Pulmonary artery endothelial cell (primary cell): ENCODE measurements at regions not wholly inside any gene's neighbourhood (a gene's known extent, or its start where the extent isn't known, plus 50 kb on each side); places are given as distances from the start of the nearest gene placed in this dataset.
"Not testable (repeated sequence)": the region's sequence is repeated elsewhere in the genome, so short reads cannot be mapped to it uniquely, and the experiment has no call there.

Experiments used
- DNase-seq: peaks from one replicate; pipeline ENCODE4 v3.0.0-alpha.2; 2011; ENCODE audit warnings: low read depth, low spot score

DNA sequence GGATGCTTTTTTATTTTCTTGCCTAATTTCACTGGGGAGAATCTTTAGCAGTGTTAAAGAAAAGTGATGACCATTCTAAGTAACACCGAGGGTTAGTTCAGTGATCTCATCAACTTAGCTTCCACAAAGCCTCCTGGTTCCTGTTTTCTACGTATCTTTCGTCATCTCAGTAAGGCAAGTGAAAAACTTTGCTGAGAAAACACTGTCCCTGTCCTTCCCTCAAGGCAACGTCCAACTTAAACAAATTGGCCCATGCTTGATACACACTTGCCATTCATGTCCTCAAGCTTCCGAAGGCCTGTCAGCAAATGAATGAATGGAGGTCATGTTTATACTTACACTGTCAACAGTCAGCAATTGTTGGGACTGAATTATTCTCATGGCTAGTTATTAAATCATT lies 350.4 kb upstream of the NT5C1B start:
- not testable (repeated sequence) for DNase-seq

DNA sequence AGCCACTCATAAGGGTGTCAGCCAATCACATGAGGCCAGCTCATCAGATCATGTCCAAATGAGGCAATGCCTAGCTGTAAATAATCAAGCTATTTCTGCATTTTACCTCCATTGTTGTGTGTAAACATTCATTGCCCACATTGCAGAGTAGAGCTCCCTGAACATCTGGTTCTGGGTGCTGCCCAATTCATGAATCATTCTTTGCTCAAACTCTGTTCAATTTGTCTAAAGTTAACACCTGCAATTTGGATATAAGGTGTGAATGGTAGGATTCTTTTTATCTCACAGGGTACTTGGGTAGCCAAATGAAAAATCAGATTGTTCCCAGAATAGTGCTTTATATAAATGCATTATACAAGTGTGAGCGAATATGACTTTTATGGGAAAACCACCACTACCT lies 345.5 kb upstream of the NT5C1B start:
- no peak for DNase-seq

DNA sequence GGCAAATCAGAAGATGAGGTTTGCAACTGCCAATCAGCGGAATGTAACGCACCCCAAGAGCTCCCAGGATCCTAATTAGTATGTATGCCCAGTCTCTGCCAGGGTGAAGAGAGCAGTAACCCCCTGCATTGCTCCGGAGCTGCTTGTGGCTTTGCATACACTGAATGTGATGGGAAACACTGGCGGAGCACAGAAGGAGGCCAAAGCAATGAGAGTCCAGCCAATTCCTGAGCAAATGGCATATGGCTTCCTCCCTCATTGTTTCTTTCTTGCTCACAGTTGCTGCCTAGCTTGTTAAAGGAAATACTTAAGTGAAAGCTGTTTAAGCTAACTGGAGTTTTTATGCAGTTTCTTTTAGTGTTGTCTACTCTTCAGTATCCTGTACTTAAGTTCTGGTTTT lies 343.5 kb upstream of the NT5C1B start:
- DNase-seq = no peak

GRCh38 chr2:18930971-18931370 lies 341.6 kb upstream of the NT5C1B start:
- DNase-seq = no peak

DNA sequence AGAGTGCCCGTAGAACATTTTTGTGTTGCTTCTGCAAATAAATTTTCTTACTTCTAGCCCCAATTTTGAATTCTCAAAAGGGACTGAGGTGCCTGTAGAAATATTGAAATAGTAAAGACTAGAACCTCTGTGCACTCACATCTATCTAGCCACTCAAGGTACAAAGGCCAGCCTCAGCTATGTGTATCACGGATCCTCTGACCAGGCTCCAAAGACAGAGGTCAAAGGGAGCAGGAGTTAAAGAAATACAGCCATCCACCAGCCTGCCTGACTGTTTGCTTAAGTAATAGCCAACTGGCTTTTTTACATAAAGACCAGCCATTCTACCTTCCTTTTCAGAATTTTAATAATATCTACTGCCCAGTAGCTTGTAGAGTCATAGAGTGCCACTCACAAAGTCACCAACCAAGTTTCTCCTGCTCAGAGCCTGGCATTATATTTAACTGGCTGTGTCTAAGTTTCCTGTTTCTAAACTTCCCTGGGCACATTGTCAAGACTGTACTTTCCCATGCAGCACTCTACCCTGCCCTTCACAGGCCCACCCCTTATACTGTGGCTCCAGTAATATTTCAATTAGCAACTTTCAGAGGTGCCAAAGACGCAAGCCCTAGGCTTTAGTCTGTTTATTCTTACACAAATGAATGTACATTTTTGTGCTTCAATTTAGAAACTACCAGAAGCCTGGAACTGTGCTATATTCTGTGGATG lies 338.3 kb upstream of the NT5C1B start:
- DNase-seq = no peak

GRCh38 chr2:18926631-18927524 lies 337.5 kb upstream of the NT5C1B start:
- DNase-seq = no peak

DNA sequence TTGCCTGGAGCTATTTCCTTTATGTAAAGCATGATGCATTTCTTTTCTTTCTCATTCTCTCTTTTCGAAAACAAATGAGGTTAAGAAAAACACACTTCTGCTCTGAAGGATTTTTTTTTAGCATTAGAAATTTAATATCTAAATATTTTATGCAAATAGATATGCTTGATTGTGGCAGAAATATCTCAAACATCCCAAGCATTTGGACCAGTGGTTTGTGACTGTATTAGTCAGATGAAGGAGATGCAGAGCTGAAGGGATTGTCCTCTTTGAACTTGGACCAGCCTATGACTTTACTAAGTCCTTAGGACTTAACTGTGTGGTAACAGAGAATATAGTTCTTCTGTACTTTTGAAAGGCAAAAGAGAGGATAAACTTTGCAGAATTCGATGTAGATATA lies 335.9 kb upstream of the NT5C1B start:
- no peak for DNase-seq

DNA sequence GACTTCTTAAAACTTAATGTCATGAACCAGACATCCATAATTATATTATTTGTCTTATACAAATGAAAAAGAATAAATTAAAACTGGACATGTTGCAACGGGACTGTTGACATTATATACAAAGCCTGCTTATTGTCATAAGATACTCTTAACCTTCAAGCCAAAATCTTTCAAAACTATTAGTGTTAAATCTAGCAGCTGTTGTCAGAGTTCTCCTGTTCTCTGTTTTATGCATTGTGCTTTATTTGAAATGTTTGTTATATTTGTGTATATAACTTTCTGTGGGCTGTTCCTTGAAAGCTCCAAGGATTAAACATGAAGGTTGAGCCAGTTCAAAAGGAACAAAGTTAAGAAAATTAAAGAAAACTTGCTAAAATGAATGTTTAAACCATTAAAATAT lies 335.5 kb upstream of the NT5C1B start:
- no peak for DNase-seq

DNA sequence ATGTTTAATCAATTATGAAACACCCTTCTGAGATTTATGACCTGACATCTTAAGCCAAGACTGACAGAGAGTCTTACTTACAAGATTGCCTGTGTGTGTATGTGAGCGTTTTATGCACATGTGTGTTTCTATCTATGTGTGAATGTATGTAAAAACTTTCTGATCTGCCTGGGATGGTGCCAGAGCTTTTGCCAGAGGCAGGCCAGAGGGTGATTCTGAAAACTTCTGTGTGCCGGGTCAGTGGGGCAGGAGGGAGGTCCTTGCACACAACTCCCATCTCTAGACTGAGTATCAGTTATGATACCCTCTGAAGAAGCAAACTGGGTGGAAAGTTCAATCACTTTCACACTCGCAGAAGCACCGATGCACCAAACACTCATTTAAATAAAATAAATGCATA lies 335.0 kb upstream of the NT5C1B start:
- no peak for DNase-seq

DNA sequence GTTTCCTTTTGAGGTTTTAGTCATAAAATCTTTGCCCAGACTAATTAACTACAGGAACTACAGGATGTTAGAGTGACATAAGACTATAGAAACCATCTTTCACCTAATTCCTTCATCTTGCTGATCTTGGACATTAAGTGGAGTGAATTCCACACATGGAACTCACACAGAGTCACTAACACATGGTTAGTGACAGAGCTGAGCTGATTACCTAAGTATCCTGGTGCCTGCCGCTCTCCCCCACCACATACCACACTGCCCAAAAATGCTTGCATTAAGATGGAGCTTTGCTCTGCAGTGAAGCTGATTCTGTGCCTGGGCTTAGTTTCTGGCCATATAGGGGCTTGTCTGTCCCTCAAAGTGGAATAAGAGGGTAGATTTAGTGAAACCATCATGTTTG lies 332.9 kb upstream of the NT5C1B start:
- no peak for DNase-seq

DNA sequence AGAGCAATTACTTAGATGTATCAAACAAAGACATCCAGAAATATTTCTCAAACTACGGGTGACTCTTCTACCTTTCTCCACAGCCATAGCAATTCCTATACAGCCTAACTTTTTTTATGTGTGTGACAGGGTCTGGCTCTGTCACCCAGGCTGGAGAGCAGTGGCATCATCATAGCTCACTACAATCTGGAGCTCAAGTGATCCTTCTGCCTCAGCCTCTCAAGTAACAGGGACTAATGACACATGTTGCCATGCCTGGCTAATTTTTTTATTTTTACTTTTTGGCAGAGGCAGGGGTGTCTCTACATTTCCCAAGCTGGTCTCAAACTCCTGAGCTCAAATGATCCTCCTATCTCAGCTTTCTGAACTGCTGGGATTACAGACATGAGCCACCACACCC lies 328.9 kb upstream of the NT5C1B start:
- no peak for DNase-seq

GRCh38 chr2:18915227-18915626 lies 325.9 kb upstream of the NT5C1B start:
- no peak for DNase-seq

- no peak for DNase-seq
These were observed 324.1 kb upstream of the NT5C1B start for GRCh38 chr2:18913512-18913911.

DNA sequence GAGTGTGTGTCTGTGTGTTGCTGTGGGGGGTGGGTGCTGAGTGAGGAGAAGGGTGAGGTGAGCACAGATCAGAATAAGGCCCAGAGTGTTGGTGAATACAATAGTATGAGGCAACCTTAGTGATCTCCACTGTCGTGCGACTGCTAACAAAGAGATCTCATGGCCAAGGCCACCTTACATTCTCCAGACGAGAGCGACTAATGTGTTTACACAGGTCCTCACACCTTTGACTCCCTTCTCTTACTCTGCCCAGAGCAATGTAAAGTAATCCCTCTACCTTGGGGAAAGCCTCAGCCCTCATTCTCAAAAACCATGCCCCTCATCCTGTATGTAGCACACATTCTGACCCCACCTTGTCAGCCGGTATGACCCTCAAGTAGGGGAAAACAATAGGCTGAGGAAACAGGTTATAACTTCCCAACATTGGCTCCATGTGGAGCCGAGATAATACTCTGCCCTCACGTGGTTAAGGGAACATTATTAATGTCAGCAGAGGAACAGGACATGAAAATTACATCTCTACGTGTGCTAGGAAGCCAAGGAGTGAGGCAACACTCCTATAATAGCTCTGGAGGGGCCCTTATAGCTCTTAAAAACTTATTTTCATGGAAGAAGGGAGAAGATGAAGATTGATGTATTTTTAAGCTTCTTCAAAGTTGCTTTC lies 323.0 kb upstream of the NT5C1B start:
- DNase-seq = no peak

DNA sequence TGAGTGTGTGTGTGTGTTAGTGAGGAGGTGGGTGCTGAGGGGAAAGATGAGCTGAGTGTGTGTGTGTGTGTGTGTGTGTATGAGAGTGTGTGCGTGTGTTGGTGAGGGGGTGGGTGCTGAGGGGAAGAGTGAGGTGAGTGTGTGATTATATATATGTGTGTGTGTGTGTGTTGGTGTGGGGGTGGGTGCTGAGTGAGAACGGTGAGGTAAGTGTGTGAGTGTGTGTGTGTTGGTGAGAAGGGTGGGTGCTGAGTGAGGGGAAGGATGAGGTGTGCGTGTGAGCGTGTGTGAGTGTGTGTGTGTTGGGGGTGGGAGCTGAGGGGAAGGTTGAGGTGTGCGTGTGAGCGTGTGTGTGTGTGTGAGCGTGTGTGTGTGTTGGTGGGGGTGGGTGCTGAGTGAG lies 322.0 kb upstream of the NT5C1B start:
- no peak for DNase-seq

- no peak for DNase-seq
These were observed 321.5 kb upstream of the NT5C1B start for GRCh38 chr2:18910843-18911242.

- no peak for DNase-seq
These were observed 318.6 kb upstream of the NT5C1B start for GRCh38 chr2:18907937-18908336.

GRCh38 chr2:18907508-18907907 lies 318.1 kb upstream of the NT5C1B start:
- DNase-seq = no peak

- DNase-seq = no peak
These were observed 314.4 kb upstream of the NT5C1B start for GRCh38 chr2:18903750-18904149.

GRCh38 chr2:18901242-18901641 lies 311.9 kb upstream of the NT5C1B start:
- DNase-seq = no peak

- DNase-seq = no peak
These were observed 311.3 kb upstream of the NT5C1B start for GRCh38 chr2:18900691-18901141.

GRCh38 chr2:18899725-18900124 lies 310.4 kb upstream of the NT5C1B start:
- DNase-seq = no peak
